SK-N-DZ (cell line): ENCODE measurements at regions not wholly inside any gene's neighbourhood (a gene's known extent, or its start where the extent isn't known, plus 50 kb on each side); places are given as distances from the start of the nearest gene placed in this dataset.
"Not testable (repeated sequence)": the region's sequence is repeated elsewhere in the genome, so short reads cannot be mapped to it uniquely, and the experiment has no call there.

Experiments used
- DNase-seq: peaks from one replicate; pipeline ENCODE4 v3.0.0-alpha.2; 2015; ENCODE audit warnings: low spot score

GRCh38 chrX:856566-857290 lies 226.1 kb downstream of the SHOX start:
- no peak for DNase-seq

GRCh38 chrX:853304-853703 lies 222.7 kb downstream of the SHOX start:
- DNase-seq, result no peak

DNA sequence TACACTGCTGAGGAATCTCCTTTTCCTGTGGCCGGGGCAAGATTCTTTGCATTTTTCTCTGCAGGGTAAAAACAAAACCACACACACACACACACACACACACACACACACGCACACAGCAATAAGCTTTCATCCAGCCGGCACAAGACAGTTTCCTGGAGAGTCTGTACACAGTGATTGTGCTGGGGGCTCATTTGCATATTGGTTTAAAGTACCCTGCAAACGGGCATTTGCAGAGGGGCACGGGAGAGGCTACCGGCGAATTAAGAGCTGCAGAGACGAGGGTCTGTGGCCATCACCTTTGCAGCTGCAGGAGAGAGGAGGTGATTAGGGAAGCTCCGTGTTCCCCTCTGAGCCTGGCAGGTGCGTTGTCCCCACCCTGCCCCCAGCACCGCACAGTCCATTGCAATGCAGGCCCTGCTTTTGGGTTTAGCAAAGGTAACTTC lies 219.9 kb downstream of the SHOX start:
- DNase-seq, result no peak

DNA sequence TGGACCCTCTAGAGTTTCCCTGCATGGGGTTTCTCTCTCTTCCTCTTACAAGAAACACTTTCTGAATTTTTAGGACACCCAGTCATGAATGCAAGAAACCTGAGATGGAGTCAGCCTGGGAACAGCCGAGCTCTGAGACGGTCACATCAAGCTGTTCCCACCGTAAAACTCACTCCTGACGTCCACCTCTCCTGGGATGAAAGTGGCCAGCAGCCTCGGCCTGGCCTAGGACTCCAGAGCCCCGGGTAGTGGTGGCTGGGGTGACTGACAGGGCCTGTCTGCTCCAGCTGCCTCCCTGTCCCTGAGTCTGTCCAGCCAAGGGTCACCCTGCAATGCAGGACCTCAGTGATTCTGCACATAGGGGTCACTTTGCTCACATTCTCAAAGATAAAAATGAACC lies 217.8 kb downstream of the SHOX start:
- no peak for DNase-seq

GRCh38 chrX:843306-843705 lies 212.7 kb downstream of the SHOX start:
- no peak for DNase-seq

DNA sequence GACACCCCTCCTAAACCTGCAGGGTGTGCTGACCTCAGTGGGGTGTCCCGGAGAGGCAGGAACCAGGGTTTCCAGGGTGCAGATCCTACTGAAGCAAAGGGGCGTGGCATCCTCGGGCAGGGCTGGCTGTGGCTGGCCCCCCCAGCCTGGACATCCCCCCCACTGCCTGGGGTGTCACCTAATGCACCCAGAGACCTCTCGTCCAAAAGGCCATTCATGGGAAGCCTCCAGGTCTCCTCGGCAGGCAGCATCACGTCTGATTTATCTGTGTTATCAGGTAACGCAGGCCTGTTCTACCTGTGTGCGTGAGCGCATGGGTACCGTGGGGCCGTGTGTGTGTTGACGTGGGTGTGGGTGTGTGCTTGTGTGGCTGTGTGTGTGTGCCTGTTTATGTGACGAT lies 210.0 kb downstream of the SHOX start:
- no peak for DNase-seq

- not testable (repeated sequence) for DNase-seq
Observed at GRCh38 chrX:838666-839065, 208.1 kb downstream of the SHOX start.

DNA sequence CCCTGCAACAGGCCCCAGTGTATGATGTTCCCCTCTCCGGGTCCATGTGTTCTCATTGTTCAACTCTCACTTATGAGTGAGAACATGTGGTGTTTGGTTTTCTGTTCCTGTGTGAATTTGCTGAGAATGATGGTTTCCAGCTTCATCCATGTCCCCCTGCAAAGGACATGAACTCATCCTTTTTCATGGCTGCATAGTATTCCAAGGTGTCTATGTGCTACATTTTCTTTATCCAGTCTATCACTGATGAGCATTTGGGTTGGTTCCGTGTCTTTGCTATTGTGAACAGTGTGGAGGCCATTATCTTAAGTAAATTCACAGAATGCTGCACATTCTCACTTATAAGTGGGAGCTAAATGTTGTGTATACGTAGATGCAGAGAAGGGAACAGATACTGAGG lies 205.3 kb downstream of the SHOX start:
- DNase-seq, result not testable (repeated sequence)

DNA sequence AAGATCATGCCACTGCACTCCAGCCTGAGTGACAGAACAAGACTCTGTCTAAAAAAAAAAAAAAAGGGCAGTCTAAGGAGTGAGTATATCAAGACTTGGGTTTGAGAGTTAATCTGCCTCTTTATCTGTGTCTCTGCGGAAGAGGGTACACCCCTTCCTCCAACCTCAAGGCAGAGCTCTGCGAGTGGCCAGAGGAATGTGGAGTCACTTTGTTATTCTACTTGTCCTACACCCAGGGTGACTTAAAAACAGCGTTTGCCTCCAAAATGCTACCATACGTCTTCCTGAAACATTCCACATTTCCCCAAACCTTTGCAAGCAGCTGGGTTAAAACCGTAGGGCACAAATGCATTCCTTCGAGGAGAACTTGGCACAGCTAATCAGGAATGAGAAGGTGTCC lies 199.9 kb downstream of the SHOX start:
- DNase-seq, result no peak

GRCh38 chrX:829145-829544 lies 198.6 kb downstream of the SHOX start:
- no peak for DNase-seq

DNA sequence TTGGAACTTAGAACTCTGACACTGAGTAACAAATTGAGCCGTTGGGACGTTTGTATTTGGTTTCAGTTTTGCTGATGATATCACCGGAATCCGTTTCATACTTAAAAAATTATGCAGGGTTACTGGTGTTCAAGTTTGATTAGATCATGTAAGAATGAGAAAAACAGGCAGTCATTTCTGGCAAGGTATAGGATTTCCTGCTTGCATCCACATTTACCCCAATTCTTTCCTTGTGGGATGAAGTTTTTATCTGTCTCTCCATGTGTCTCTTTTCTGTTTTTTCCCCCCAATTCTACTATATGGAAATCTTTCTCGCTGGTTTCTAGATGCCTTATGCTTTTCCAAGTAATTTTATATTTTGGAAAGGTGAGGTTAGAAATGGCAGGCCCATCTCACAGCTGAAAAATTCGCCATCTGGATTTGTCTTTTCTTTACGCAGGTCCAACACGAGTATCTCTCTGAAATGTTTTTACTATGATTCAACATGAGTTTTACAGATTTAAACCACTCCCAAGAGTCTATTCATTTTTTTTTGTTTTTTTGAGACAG lies 197.9 kb downstream of the SHOX start:
- no peak for DNase-seq

DNA sequence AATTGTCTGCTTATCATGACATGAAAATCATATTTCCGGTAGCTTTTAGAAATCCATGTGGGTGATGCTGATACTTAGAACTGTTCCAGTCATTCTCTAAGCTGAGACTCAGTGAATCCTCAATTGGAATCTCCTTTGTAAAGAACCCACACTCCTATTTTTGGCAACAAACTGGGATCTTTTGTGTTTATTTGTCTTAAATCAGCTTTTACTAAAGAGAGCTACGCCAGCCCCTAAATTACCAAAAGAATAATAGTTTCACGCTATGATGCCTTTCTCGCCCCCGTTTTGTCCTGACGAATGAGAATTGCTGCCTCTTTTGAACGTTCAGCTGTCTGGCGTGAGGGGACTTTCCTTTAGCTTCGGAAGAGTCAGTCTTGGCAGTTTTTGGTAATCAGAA lies 195.9 kb downstream of the SHOX start:
- DNase-seq, result no peak

DNA sequence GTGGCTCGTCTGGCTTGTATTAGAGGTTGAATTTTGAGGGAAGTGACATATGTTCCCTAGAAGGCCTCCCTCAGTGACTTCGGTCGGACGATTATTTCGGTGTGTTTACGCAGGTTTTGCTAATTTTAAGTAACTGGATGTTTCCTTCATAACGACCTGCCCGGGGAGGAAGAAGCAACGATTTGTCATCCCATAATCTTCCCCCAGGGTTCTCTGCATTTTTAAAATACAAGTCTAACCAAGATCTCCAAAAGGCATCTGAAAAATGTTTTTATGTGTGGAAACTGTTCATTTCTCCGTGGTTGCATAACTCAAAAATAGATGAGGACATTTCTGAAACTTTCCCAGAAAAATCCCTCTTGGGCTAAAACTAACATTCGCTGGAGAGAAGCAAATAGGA lies 195.4 kb downstream of the SHOX start:
- no peak for DNase-seq

GRCh38 chrX:823073-823472 lies 192.5 kb downstream of the SHOX start:
- not testable (repeated sequence) for DNase-seq

GRCh38 chrX:821327-822107 lies 190.9 kb downstream of the SHOX start:
- no peak for DNase-seq

- DNase-seq, result no peak
Observed at GRCh38 chrX:819684-820083, 189.1 kb downstream of the SHOX start.

DNA sequence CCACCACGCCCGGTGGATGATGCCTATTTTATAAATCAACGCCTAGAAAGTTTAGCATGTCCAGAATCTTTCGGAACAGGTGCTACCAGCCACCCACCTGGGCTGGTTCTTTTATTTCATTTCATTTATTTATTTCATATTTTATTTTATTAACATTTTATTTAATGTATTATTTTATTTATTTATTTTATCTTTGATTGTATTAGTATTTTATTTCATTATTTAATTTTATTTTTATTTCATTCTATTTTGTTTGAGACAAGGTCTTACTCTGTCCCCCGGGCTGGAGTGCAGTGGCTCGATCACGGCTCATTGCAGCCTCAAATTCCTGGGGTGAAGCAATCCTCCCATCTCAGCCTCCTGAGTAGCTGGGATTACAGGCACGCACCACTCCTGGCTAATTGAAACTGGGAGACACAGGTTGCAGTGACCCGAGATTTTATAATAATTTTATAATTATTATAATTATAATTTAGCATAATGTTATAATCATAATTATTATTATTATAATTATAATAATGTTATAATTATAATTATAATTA lies 187.2 kb downstream of the SHOX start:
- no peak for DNase-seq

DNA sequence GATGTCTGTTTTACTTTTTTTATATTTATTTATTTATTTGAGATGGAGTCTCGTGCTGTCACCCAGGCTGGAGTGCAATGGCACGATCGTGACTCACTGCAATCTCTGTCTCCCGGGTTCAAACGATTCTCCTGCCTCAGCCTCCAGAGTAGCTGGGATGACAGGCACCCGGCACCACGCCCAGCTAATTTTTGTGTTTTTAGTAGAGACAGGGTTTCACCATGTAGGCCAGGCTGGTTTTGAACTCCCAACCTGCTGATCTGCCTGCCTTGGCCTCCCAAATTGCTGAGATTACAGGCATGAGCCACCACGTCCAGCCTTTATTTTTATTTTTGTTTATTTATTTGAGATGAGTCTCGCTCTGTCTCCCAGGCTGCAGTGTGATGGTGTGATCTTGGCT lies 186.6 kb downstream of the SHOX start:
- not testable (repeated sequence) for DNase-seq

- DNase-seq, result no peak
Observed at GRCh38 chrX:816411-816810, 185.8 kb downstream of the SHOX start.

DNA sequence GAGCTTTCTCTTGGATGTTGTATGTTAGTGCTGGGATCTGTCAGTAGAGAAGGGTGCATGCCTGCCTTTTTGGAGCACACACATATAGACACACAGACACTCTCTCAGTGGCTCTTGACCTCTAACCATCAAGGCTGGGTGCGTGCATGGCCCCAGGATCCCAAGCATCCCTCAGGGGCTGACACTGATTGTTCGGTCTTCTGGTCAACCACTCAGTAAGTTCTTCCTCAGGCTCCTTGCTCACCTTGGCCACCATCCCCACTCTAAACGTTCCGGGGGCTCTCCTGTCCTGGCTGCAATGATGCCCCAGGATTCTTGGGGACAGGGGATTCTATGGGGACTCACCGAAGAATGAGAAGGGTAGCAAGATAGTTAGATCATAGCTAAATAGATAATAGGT lies 179.6 kb downstream of the SHOX start:
- no peak for DNase-seq

- DNase-seq, result no peak
Observed at GRCh38 chrX:809081-809480, 178.5 kb downstream of the SHOX start.

- DNase-seq, result no peak
Observed at GRCh38 chrX:806586-806985, 176.0 kb downstream of the SHOX start.

DNA sequence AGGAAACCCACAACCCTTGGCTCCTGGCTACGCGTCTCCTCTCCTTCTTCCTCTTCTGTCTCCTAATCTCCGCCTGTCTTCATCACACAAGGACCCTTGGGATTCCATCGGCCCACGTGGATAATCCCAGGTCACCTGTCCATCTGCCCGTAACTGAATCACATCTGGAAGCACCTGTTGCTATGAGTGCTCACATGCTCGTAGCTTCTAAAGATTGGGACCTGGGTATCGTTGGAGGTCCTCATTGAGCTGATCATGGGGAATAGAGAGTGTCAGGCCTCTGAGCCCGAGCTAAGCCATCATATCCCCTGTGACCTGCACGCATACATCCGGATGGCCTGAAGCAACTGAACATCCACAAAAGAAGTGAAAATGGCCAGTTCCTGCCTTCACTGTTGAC lies 175.4 kb downstream of the SHOX start:
- DNase-seq, result no peak
